ENCODE measurements at regions not wholly inside any gene's neighbourhood (a gene's known extent, or its start where the extent isn't known, plus 50 kb on each side); places are given as distances from the start of the nearest gene placed in this dataset.

- H3K27ac Mint-ChIP-seq, result no peak overlapping the region
- no peaks in the 10 kb centered on the region for H3K36me3 Mint-ChIP-seq (ENCODE audit: insufficient read depth)
- H3K4me1 Mint-ChIP-seq (ENCODE audit: low read depth), result no peaks in the 10 kb centered on the region
- H3K4me3 Mint-ChIP-seq (ENCODE audit: low read depth), result no peak overlapping the region
- no peak for DNase-seq (ENCODE audit: low spot score, unreplicated experiment)
- no peaks in the 10 kb centered on the region for H3K27me3 Mint-ChIP-seq
- H3K9me3 Mint-ChIP-seq (ENCODE audit: low read depth), result no peaks in the 10 kb centered on the region
- no peak for TF ChIP-seq CTCF (IDR thresholded peaks at IDR 0.05; ENCODE audit: unreplicated experiment)
Observed at GRCh38 chr10:20406281-20407104, 490.6 kb downstream of the NEBL start.

- Mint-ChIP-seq H3K36me3 (ENCODE audit: insufficient read depth) (no peaks in the 10 kb centered on the region), H3K27ac (no peak overlapping the region), H3K4me3 (ENCODE audit: low read depth) (no peak overlapping the region), H3K9me3 (ENCODE audit: low read depth) (no peaks in the 10 kb centered on the region), H3K27me3 (no peaks in the 10 kb centered on the region), H3K4me1 (ENCODE audit: low read depth) (no peaks in the 10 kb centered on the region)
- DNase-seq (ENCODE audit: low spot score, unreplicated experiment), result no peak
- no peak for TF ChIP-seq CTCF (IDR thresholded peaks at IDR 0.05; ENCODE audit: unreplicated experiment)
Observed at GRCh38 chr10:20405761-20406160, 491.4 kb downstream of the NEBL start.

- no peaks in the 10 kb centered on the region for H3K27me3 Mint-ChIP-seq
- no peaks in the 10 kb centered on the region for H3K36me3 Mint-ChIP-seq (ENCODE audit: insufficient read depth)
- no peaks in the 10 kb centered on the region for H3K4me1 Mint-ChIP-seq (ENCODE audit: low read depth)
- no peak overlapping the region for H3K4me3 Mint-ChIP-seq (ENCODE audit: low read depth)
- no peak for TF ChIP-seq CTCF (IDR thresholded peaks at IDR 0.05; ENCODE audit: unreplicated experiment)
- no peak overlapping the region for H3K27ac Mint-ChIP-seq
- H3K9me3 Mint-ChIP-seq (ENCODE audit: low read depth), result no peaks in the 10 kb centered on the region
- DNase-seq (ENCODE audit: low spot score, unreplicated experiment), result no peak
Observed at GRCh38 chr10:20405050-20405449, 492.1 kb downstream of the NEBL start.

GRCh38 chr10:20399772-20400171 is 497.3 kb downstream of the NEBL start:
- TF ChIP-seq CTCF (IDR thresholded peaks at IDR 0.05; ENCODE audit: unreplicated experiment), result no peak
- H3K4me1 Mint-ChIP-seq (ENCODE audit: low read depth), result no peaks in the 10 kb centered on the region
- no peak overlapping the region for H3K4me3 Mint-ChIP-seq (ENCODE audit: low read depth)
- H3K27me3 Mint-ChIP-seq, result no peaks in the 10 kb centered on the region
- no peaks in the 10 kb centered on the region for H3K36me3 Mint-ChIP-seq (ENCODE audit: insufficient read depth)
- H3K27ac Mint-ChIP-seq, result no peak overlapping the region
- peaks cover 3% of the 10 kb centered on the region for H3K9me3 Mint-ChIP-seq (ENCODE audit: low read depth)
- no peak for DNase-seq (ENCODE audit: low spot score, unreplicated experiment)

GRCh38 chr10:20396701-20397100 is 500.4 kb downstream of the NEBL start:
- Mint-ChIP-seq H3K4me1 (ENCODE audit: low read depth) (no peaks in the 10 kb centered on the region), H3K27me3 (no peaks in the 10 kb centered on the region), H3K27ac (no peak overlapping the region), H3K4me3 (ENCODE audit: low read depth) (no peak overlapping the region), H3K9me3 (ENCODE audit: low read depth) (peaks cover 3% of the 10 kb centered on the region), H3K36me3 (ENCODE audit: insufficient read depth) (no peaks in the 10 kb centered on the region)
- no peak for TF ChIP-seq CTCF (IDR thresholded peaks at IDR 0.05; ENCODE audit: unreplicated experiment)
- DNase-seq (ENCODE audit: low spot score, unreplicated experiment), result no peak
